Mesendoderm (in vitro differentiated cells): ENCODE measurements at regions not wholly inside any gene's neighbourhood (a gene's known extent, or its start where the extent isn't known, plus 50 kb on each side); places are given as distances from the start of the nearest gene placed in this dataset.

ENCODE experiments used
- DNase-seq: peaks from one replicate; pipeline ENCODE4 v3.0.0; 2013
- H2AK5ac ChIP-seq: 2 replicates; pipeline ENCODE4 v1.6.1; 2013; ENCODE audit warnings: low read length, inconsistent platforms
- H2BK120ac ChIP-seq: 2 replicates; pipeline ENCODE4 v1.6.1; 2013; ENCODE audit warnings: low read depth, mild to moderate bottlenecking, low read length, moderate library complexity, mixed read lengths
- H2BK15ac ChIP-seq: replicated peaks from 2 replicates; pipeline ENCODE4 v1.6.1; 2013; ENCODE audit warnings: low read depth, mild to moderate bottlenecking, moderate library complexity
- H2BK5ac ChIP-seq: 2 replicates; pipeline ENCODE4 v1.6.1; 2013; ENCODE audit warnings: low read length, inconsistent platforms
- H3K18ac ChIP-seq: 2 replicates; pipeline ENCODE4 v1.6.1; 2013; ENCODE audit warnings: mild to moderate bottlenecking, low read length, mixed read lengths
- H3K23ac ChIP-seq: one replicate; pipeline ENCODE4 v1.6.1; 2013; ENCODE audit warnings: low read length
- H3K27ac ChIP-seq: 2 replicates; pipeline ENCODE4 v1.5.1; 2013; ENCODE audit warnings: low read depth, mild to moderate bottlenecking, inconsistent platforms, low read length, moderate library complexity
- H3K27me3 ChIP-seq: 2 replicates; pipeline ENCODE4 v1.6.1; 2013; ENCODE audit warnings: low read length, control low read depth, mild to moderate bottlenecking, inconsistent platforms; ENCODE audit not compliant: insufficient read depth, poor library complexity
- H3K36me3 ChIP-seq: 2 replicates; pipeline ENCODE4 v1.6.1; 2013; ENCODE audit warnings: low read length, inconsistent platforms; ENCODE audit not compliant: control insufficient read depth, insufficient read depth
- H3K4ac ChIP-seq: one replicate; pipeline ENCODE4 v1.6.1; 2013; ENCODE audit warnings: low read depth, mild to moderate bottlenecking, low read length, moderate library complexity
- H3K4me1 ChIP-seq: 2 replicates; pipeline ENCODE4 v1.6.1; 2013; ENCODE audit warnings: low read depth, low read length, inconsistent platforms; ENCODE audit not compliant: control insufficient read depth
- H3K4me2 ChIP-seq: 2 replicates; pipeline ENCODE4 v1.6.1; 2013; ENCODE audit warnings: low read length
- H3K4me3 ChIP-seq: 2 replicates; pipeline ENCODE4 v1.5.1; 2013; ENCODE audit warnings: mild to moderate bottlenecking, low read length
- H3K56ac ChIP-seq: one replicate; pipeline ENCODE4 v1.6.1; 2013; ENCODE audit warnings: low read length
- H3K79me1 ChIP-seq: 2 replicates; pipeline ENCODE4 v1.6.1; 2013; ENCODE audit warnings: low read length, inconsistent platforms
- H3K79me2 ChIP-seq: 2 replicates; pipeline ENCODE4 v1.6.1; 2013; ENCODE audit warnings: mild to moderate bottlenecking, low read length; ENCODE audit not compliant: control insufficient read depth, insufficient read depth
- H3K9ac ChIP-seq: 2 replicates; pipeline ENCODE4 v1.6.1; 2013; ENCODE audit warnings: low read length, inconsistent platforms
- H4K5ac ChIP-seq: one replicate; pipeline ENCODE4 v1.6.1; 2013; ENCODE audit warnings: low read length
- H4K8ac ChIP-seq: one replicate; pipeline ENCODE4 v1.6.1; 2013; ENCODE audit warnings: low read depth, mild to moderate bottlenecking, control low read depth, low read length, moderate library complexity
- WGBS: extraction: QIAGEN DNeasy Blood & Tissue Kit; methylation state at CpG from one replicate; pipeline ENCODE4 v1.1.7; 2013; ENCODE audit warnings: low lambda C conversion rate, missing lambda C conversion rate; ENCODE audit not compliant: insufficient coverage; ENCODE audit errors: extremely low coverage; 5-methylcytosine and 5-hydroxymethylcytosine counted together

- H4K8ac ChIP-seq = no peak overlapping the region
- H3K56ac ChIP-seq = peak overlapping the region; percentile 44
- H3K36me3 ChIP-seq = no peaks in the 10 kb centered on the region
- DNase-seq = no peak
- no peak overlapping the region for H4K5ac ChIP-seq
- WGBS = no CpG with 5 or more reads among the region's 3 CpGs
- H3K4me1 ChIP-seq = peaks cover 23% of the 10 kb centered on the region
- H3K9ac ChIP-seq = no peak overlapping the region
- no peak overlapping the region for H3K4ac ChIP-seq
- no peak overlapping the region for H2BK120ac ChIP-seq
- H3K27me3 ChIP-seq = no peaks in the 10 kb centered on the region
- H3K27ac ChIP-seq = no peak overlapping the region
- H3K4me3 ChIP-seq = no peak overlapping the region
- no peak overlapping the region for H3K4me2 ChIP-seq
- H3K79me2 ChIP-seq = no peaks in the 10 kb centered on the region
- H2AK5ac ChIP-seq = no peak overlapping the region
- H3K23ac ChIP-seq = no peak overlapping the region
- H3K79me1 ChIP-seq = no peaks in the 10 kb centered on the region
- H2BK5ac ChIP-seq = no peak overlapping the region
- peak overlapping the region; percentile 12 for H3K18ac ChIP-seq
- H2BK15ac ChIP-seq = no peak overlapping the region
Observed at GRCh38 chr6:44005507-44005903, 121.7 kb downstream of the MRPL14 start.

DNA sequence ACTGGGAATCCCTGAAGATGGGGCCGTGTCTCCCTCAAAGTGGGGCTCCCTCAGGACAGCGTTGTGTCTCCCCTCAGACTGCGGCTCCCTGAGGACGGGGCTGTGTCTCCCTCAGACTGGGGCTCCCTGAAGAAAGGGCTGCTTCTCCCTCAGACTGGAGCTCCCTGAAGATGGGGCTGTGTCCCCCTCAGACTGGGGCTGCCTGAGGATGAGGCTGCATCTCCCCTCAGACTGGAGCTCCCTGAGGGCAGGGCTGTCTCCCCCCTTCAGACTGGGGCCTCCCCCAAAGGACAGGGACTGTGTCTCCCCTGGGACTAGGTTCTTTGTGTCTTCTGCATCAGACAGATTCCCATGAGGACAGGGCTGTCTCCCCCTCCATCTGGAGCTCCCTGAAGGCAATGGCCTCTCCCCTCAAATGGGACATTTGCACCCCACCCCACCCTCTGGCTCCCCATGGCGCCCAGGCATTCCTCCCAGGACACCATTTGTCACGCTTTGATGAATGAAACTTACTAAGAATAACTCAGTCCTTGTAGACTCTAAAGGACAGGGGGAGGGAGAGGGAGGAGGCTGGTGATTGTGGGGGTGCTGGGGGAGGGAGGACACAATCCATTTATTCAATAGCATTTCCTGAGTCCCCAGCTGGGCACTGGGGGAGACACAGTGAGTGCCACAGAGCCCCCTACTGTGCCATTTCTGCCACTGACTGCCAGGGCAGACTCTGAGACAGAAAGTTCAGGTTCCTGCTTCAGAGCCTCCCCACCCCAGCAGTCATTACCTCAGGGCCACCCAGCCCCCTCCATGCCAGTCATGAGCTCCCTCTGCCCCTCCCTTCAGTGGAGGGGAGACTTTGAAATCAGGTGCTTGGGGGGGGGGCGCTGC lies 122.4 kb downstream of the MRPL14 start:
- no peak overlapping the region for H4K8ac ChIP-seq
- no peak for DNase-seq
- no peak overlapping the region for H4K5ac ChIP-seq
- no peak overlapping the region for H3K4me3 ChIP-seq
- peaks cover 27% of the 10 kb centered on the region for H3K4me1 ChIP-seq
- H3K79me2 ChIP-seq = no peaks in the 10 kb centered on the region
- H2BK120ac ChIP-seq = no peak overlapping the region
- peak overlapping the region; percentile 70 for H2AK5ac ChIP-seq
- no peak overlapping the region for H3K18ac ChIP-seq
- H3K36me3 ChIP-seq = no peaks in the 10 kb centered on the region
- H2BK15ac ChIP-seq = no peak overlapping the region
- no peaks in the 10 kb centered on the region for H3K27me3 ChIP-seq
- H3K23ac ChIP-seq = peak overlapping the region; percentile 52
- peak overlapping the region; percentile 84 for H3K56ac ChIP-seq
- peak overlapping the region; percentile 55 for H2BK5ac ChIP-seq
- no peaks in the 10 kb centered on the region for H3K79me1 ChIP-seq
- peak overlapping the region; percentile 33 for H3K9ac ChIP-seq
- H3K27ac ChIP-seq = no peak overlapping the region
- WGBS = no CpG with 5 or more reads among the region's 7 CpGs
- peak overlapping the region; percentile 40 for H3K4ac ChIP-seq
- H3K4me2 ChIP-seq = no peak overlapping the region

DNA sequence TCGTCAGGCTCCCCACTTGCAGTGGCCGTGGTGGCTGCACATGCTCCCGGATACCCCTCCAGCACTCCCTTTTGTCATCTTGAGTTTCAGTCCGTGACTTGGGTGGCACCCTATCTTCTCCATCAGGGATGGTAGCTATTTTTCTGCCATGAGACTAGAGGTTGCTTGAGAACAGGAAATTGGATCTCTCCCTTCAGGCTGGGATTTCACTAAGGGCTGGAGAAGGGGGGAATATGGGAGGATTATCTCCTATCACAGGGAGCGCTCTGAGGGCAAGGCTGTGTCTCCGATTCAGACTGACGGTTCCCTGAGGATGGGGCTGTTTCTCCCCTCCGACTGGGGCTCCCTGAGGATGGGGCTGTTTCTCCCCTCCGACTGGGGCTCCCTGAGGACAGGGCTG lies 123.1 kb downstream of the MRPL14 start:
- Histone ChIP-seq H2BK15ac (no peak overlapping the region), H4K8ac (no peak overlapping the region), H3K4me3 (no peak overlapping the region), H3K27me3 (no peaks in the 10 kb centered on the region), H3K9ac (peak overlapping the region; percentile 33), H3K79me1 (no peaks in the 10 kb centered on the region), H3K36me3 (no peaks in the 10 kb centered on the region), H3K4me1 (peaks cover 29% of the 10 kb centered on the region), H2AK5ac (no peak overlapping the region), H3K4ac (no peak overlapping the region), H3K18ac (no peak overlapping the region), H3K4me2 (no peak overlapping the region), H2BK5ac (no peak overlapping the region), H4K5ac (no peak overlapping the region), H3K79me2 (no peaks in the 10 kb centered on the region), H3K23ac (no peak overlapping the region), H2BK120ac (no peak overlapping the region), H3K56ac (peak overlapping the region; percentile 84), H3K27ac (no peak overlapping the region)
- peak; percentile 53 for DNase-seq
- no CpG with 5 or more reads among the region's 9 CpGs for WGBS

- Histone ChIP-seq H4K8ac (no peak overlapping the region), H4K5ac (no peak overlapping the region), H3K9ac (peak overlapping the region; percentile 12), H3K27me3 (no peaks in the 10 kb centered on the region), H3K23ac (no peak overlapping the region), H3K36me3 (no peaks in the 10 kb centered on the region), H2AK5ac (no peak overlapping the region), H3K18ac (peak overlapping the region; percentile 55), H3K79me1 (no peaks in the 10 kb centered on the region), H2BK15ac (no peak overlapping the region), H3K4ac (peak overlapping the region; percentile 1), H2BK120ac (no peak overlapping the region), H2BK5ac (no peak overlapping the region), H3K27ac (peak overlapping the region; percentile 82), H3K79me2 (no peaks in the 10 kb centered on the region), H3K56ac (peak overlapping the region; percentile 84), H3K4me2 (peak overlapping the region; percentile 1), H3K4me3 (no peak overlapping the region), H3K4me1 (peaks cover 29% of the 10 kb centered on the region)
- WGBS = no CpG with 5 or more reads among the region's 22 CpGs
- peak; percentile 81 for DNase-seq
Observed at GRCh38 chr6:44003345-44004061, 123.7 kb downstream of the MRPL14 start.

GRCh38 chr6:44002593-44003344 lies 124.5 kb downstream of the MRPL14 start:
- Histone ChIP-seq H2BK5ac (no peak overlapping the region), H3K4me3 (peak overlapping the region; percentile 4), H3K4ac (peak overlapping the region; percentile 1), H3K27me3 (no peaks in the 10 kb centered on the region), H2BK120ac (no peak overlapping the region), H3K56ac (peak overlapping the region; percentile 86), H2AK5ac (no peak overlapping the region), H3K4me2 (peak overlapping the region; percentile 67), H3K36me3 (no peaks in the 10 kb centered on the region), H3K9ac (peak overlapping the region; percentile 58), H3K23ac (no peak overlapping the region), H3K79me2 (no peaks in the 10 kb centered on the region), H3K27ac (peak overlapping the region; percentile 82), H4K5ac (no peak overlapping the region), H3K79me1 (no peaks in the 10 kb centered on the region), H3K18ac (peak overlapping the region; percentile 70), H3K4me1 (peaks cover 28% of the 10 kb centered on the region), H2BK15ac (no peak overlapping the region), H4K8ac (no peak overlapping the region)
- WGBS = no CpG with 5 or more reads among the region's 76 CpGs
- DNase-seq = peak; percentile 95
